HG03354 (cell line): ENCODE measurements at regions not wholly inside any gene's neighbourhood (a gene's known extent, or its start where the extent isn't known, plus 50 kb on each side); places are given as distances from the start of the nearest gene placed in this dataset.

Experiments used
- ATAC-seq: cut with Tn5 transposase; IDR thresholded peaks from one replicate; pipeline ENCODE4 v1.9.1; 2021; ENCODE audit warnings: mild to moderate bottlenecking; ENCODE audit not compliant: unreplicated experiment, poor library complexity, severe bottlenecking

- ATAC-seq: peak; percentile 84
Measured at GRCh38 chr11:90407350-90407749, 184.5 kb upstream of the CHORDC1 start.

- ATAC-seq: no peak
Measured at GRCh38 chr11:90392692-90393091, 169.8 kb upstream of the CHORDC1 start.

GRCh38 chr11:90391756-90392155, 168.9 kb upstream of the CHORDC1 start:
- ATAC-seq: no peak

- ATAC-seq: no peak
Measured at GRCh38 chr11:90380206-90380605, 157.4 kb upstream of the CHORDC1 start.

- no peak for ATAC-seq
Measured at GRCh38 chr11:90373971-90374370, 151.1 kb upstream of the CHORDC1 start.

GRCh38 chr11:90364527-90364926, 141.7 kb upstream of the CHORDC1 start:
- ATAC-seq: no peak

GRCh38 chr11:90363739-90364138, 140.9 kb upstream of the CHORDC1 start:
- no peak for ATAC-seq

- no peak for ATAC-seq
Measured at GRCh38 chr11:90355200-90355599, 132.4 kb upstream of the CHORDC1 start.

GRCh38 chr11:90349731-90350130, 126.9 kb upstream of the CHORDC1 start:
- ATAC-seq: no peak

- no peak for ATAC-seq
Measured at GRCh38 chr11:90344546-90344945, 121.7 kb upstream of the CHORDC1 start.

- no peak for ATAC-seq
Measured at GRCh38 chr11:90343673-90344072, 120.8 kb upstream of the CHORDC1 start.

- no peak for ATAC-seq
Measured at GRCh38 chr11:90341986-90342385, 119.1 kb upstream of the CHORDC1 start.

GRCh38 chr11:90332415-90332814, 109.6 kb upstream of the CHORDC1 start:
- ATAC-seq: no peak

- no peak for ATAC-seq
Measured at GRCh38 chr11:90330632-90331031, 107.8 kb upstream of the CHORDC1 start.

GRCh38 chr11:90329043-90329442, 106.2 kb upstream of the CHORDC1 start:
- ATAC-seq: no peak

GRCh38 chr11:90326647-90327046, 103.8 kb upstream of the CHORDC1 start:
- no peak for ATAC-seq

GRCh38 chr11:90323289-90323688, 100.4 kb upstream of the CHORDC1 start:
- no peak for ATAC-seq

GRCh38 chr11:90321018-90321417, 98.2 kb upstream of the CHORDC1 start:
- no peak for ATAC-seq

- no peak for ATAC-seq
Measured at GRCh38 chr11:90318651-90319050, 95.8 kb upstream of the CHORDC1 start.

GRCh38 chr11:90310210-90310609, 87.4 kb upstream of the CHORDC1 start:
- ATAC-seq: no peak

- ATAC-seq: no peak
Measured at GRCh38 chr11:90309693-90310092, 86.8 kb upstream of the CHORDC1 start.

GRCh38 chr11:90294526-90294925, 71.7 kb upstream of the CHORDC1 start:
- ATAC-seq: no peak

GRCh38 chr11:90294091-90294490, 71.2 kb upstream of the CHORDC1 start:
- no peak for ATAC-seq
